Fibroblast of skin of right biceps (primary cell): ENCODE measurements at regions not wholly inside any gene's neighbourhood (a gene's known extent, or its start where the extent isn't known, plus 50 kb on each side); places are given as distances from the start of the nearest gene placed in this dataset.
A peak's percentile ranks its signal among the peaks of the same experiment; 100 is the strongest.

Experiments used
- DNase-seq: peaks from one replicate; pipeline ENCODE4 v3.0.0-alpha.2; 2013

DNA sequence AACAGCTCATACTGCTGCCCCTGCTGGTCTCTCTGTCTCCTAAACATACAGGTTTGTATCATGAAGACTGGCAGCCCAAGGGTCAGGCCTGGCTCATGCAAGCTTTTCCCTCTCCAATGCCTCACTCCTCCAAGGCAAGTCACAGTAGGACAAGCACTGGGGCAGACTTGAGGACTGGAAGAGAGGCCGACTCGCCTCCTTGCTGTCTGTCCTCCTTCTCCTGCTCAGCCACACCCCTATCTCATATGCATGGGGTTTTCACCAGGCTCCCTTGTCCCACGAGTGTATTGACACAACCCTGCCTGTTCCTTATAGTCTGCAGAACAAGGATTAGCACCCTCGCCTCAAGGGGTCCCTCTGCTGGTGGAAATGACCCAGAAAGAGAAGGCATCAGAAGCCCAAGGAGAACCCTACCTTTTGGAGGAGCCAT, 223.7 kb downstream of the SOX11 start:
- peak; percentile 69 for DNase-seq

DNA sequence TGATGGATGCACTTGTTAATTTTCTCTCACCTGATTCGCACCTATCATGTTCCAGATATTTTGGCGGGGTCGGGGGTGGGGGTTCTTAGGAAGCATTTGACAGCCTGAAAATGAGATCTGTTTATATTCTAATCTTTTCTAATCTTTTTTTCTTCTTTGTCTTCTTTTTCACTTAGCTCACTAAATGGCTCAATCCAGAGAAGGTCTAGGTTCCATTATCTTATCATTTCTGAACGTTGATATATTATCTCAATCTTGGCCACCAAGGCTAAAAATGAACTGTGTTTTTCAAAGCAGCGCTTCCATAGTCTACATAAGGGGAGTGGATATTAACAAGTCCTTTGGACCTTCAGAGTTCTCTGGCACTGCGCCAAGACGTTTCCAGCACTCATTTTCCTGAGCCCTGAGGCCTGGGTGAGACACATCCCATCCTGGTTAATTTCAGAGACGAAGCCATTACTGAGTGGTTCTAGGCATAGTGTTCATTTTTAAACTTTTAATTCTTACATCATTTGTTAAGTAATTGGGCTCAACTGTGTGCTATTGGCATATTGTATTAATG, 229.0 kb downstream of the SOX11 start:
- no peak for DNase-seq

DNA sequence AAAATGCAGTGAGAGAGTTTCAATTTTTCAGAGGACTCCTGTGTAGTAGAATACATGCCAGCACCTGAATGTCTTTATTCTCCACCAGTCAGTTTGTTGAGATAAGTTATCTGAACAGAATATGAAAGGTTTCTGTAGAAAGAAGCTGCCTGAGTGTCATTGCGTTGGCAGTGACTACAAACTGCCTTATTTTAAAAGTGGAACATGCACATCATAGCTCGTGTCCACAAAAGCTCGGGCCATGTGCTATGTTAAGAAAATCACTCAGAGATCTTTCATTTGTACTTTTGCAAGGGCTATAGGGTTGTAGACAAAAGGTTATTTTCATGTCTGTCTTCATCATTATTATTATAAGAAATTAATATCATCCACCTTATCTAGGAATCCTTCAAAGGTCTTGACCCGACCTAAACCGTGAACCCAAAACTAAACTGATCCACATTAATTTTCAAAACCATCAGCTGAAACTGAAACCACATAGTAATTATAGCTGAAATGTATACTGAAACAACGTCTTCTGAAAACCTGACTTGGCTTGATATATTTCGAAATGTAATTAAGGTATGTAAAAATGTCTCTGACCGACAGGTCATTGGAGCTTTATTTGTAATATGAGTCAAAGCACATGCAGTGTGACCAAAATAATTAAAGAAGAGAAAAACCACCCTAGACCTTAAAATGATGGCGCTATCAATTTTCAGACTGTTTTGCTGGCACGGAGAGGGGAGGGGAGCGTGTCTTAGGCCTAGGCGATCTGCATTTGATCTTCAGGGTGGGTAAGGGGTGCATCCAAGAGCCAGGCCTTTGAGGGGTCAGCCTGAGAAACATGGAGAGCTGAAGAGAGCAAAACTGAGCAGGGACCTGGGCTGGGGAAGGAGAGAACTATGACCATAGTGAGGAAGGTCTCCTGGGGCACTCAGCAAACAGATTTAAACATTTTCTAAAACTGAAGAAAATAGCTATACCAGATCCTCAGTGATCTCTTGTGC, 232.1 kb downstream of the SOX11 start:
- no peak for DNase-seq

DNA sequence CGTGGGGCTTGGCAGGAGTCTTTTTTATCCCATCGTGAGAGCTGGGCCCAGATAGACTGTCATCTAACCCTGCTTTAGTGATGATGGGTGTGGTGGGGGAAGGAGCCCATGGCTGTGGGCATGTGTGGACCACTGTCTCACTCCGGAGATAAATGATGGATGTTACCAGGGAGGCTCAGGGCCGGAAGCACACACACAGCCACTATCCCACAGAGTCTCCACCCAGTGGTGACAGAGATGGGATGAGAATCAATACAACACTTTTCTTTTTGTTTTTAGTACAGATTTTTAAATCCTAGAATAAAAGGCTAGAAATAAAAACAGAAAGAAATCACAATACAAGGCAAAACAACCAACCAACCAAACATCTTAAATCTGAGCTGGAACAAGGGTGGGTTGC, 233.4 kb downstream of the SOX11 start:
- DNase-seq = no peak

DNA sequence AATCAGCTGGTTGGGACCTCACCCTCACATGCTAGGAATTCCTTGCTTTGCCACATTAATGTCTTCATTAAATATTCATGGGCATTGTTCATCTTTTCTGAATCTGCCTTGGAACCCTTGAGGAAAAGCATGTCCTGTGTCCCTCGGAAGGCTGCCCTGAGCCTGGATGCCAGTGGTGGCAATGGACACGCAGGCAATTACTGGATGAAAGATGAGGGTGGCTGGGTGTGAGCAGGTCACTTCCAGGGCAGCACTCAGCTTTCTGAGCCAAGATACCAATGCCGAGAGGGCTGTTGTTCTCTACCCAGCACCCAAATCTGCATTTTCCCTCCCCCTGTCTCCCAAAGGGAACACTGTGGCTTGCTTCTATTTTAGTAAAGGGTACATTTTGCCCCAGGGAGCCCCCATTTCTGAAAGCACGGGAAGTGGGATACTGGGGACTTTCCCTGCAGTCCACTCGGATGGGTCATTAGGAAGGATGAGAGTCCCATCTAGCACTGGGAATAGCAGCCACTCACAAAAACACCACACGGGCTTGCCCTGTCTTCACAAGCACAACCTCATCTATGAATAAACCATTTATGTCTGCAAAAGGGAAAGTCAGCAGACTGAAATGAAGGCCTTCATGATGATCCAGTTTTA, 234.8 kb downstream of the SOX11 start:
- peak; percentile 26 for DNase-seq

DNA sequence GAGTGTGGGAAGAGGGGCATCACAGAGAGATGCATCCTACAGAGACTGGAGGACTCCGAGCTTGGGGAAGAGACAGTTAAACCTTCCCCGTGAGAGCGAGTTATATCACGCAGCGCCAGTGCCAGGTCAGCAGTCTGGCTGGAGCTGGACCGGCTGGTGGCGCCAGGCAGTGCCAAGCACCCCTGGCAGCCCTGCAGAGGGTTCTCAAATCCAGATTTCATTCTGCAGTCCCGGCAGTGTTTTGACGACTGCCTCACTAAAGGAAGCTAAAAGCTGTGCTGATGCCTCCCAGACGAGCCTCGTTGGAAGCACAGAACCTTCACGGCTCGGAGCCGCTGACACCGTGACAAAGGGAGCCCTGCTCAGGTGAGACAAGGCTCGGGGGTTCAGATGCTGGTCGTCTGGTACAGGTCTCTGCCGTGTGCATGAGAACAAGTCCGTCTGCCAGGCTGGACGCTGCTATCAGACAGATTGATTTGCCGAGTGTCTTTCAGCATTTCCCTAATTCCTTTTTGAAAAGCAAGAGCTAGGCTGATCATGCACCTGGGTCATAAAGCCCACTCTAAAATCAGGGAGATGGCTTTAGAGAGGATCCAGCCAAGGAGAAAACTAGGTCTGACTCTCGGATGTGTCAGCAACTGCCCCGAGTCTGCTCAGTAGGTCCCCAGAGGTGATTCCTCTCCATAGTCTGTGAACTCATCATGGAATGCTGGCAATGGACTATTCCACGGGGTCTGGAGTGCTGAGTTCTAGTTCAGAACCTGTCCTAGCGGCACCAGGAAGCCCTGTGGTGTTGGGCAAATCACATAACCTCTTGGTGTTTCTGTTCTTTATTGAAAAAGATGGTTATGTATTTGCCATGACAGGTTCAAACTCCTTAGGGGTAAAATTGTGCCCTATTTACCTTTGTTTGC, 240.6 kb downstream of the SOX11 start:
- no peak for DNase-seq

DNA sequence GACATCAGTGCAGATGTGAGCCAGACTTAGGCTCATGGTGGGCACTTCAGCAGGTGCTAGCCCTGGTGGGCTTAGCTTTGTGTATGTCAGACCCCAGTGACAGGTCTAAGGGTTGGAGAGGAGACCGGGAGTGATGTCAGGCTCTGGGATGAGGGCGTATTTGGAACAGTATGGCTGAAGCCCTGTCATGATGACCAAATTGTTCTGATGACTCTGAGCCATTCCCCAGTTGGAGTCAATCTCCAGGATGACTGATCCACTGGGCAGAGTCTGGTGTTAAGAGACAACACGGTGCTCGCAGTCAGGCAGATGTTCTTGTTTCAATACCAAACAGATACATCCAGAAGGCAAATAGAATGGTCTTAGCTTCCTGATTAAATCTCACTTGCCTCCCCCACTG, 241.5 kb downstream of the SOX11 start:
- DNase-seq = no peak

DNA sequence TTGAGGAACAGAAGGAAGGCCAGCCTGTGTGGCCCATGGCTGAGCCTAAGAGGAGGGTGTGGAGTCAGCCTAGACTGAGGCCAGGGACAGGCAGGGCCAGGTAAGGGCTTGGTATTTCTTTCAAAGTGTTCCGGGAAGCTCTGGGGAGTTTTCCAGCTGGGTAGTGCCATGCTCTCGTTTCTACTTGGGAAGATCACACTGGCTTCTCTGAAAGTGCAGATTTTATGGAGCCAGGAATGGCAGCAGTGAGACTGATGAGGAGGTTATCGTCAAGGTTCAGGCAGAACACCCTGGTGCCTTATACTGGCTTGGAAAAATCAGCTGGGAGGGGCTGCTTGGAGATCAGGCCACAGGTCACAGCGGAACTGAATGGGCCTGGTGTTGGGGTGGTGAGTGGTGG, 245.1 kb downstream of the SOX11 start:
- no peak for DNase-seq

DNA sequence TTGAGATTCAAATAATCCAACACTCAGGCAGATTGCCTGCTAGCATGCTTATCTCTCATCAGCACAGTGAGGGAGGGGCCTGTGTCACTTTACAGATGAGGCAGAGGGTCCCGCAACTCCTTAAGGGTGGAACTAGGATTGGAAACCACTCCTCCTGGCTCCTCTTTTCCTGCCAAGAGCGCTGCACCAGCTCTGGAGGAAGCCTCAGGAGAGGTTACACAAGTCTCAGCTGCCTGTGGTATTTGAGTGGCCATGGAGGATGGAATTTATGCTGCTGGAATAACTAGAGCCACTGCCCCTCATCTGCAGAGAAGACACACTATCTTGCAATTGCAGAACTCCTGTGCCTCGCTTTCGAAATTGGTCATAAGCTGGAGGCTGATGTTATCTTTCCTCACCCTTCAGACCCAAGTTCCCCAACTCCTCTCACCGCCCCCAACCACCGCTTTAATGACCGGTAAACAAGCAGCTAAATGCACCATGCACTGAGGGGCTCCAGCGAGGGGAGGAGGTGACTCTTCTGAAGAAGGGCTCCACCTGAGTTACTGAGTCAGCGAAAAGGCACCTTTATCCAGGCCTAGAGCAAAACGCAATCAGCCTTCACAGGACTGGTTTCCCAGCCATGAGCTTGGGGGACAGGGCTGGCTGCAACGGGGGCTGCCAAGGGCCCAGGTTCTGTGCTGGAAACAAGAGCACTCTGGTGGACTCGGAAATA, 245.8 kb downstream of the SOX11 start:
- DNase-seq = peak; percentile 30

DNA sequence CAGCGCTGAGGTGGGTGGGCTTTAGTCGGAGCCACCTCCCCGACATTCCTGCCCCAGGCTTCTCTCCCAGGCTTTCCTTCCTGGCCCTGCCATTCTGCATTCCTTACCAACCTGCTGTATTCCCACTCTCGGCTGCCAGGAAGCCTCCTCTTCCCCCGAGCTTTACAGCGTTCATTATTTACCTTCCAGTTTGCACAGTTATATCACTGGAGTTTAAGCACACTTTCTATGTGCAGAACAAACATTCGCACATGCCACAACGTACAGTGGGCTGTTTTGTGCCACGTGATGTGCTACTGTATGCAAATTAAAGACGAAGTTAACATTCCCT, 246.3 kb downstream of the SOX11 start:
- DNase-seq = no peak

DNA sequence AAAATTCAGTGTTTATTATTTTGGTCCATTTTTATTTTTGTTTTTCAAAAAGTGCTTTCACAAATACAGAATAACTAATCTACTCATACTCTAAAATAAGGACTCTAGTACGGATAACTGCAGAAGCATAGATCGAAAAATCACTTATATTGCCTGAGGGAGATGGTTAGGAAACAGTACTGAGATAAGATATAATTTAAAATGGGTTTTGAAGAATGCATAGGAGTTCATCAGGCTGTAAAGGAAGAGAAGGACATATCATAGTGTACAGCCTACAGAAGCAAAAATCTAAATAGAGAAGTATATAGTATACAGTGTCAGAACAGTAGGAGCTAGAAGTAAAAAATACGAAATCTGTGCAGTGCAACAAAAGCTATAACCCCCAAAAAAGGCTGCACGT, 247.4 kb downstream of the SOX11 start:
- DNase-seq = no peak

DNA sequence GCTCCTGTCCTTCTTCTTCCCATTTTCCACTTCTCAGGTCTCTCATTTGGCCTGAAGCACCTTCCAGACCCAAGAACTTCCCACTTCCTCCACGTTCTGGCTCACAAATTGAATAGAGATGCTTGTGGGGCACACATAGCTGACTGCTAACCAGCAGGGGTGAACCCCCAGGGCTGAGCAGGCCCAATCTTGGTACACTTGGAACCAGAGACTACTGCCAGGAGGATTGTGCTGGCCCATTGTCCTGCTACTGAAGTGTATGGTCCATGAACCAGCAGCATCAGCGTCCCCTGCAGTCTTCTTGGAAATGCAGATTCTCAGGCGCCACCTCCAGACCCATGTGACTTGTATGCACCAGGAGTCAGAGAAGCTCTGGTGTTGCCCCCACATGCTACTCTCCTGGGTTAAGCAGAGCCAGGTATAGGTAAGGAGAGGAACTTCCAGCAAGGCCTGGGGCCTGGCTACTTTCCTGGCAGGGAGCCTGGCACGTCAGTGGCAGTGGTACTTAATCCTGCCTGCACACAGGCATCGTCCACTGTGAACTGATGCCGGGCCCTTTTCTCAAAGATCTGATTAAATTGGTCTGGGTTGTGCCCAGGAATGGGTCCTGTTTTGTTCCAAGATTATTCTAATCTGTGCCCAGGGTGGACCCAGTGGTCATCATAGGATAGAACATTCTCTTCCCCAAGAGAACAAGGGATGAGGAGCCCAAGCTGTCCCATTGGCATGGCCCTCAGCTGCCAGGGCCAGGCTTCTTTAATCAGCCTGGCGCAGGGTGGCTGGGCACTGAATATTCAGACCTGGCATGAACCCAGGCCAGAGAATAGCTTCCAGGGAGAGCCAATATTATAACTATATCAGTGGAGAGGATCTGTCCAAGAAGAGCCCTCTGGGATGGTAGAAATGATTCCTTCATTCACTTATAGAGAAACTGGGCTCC, 248.7 kb downstream of the SOX11 start:
- DNase-seq = no peak

DNA sequence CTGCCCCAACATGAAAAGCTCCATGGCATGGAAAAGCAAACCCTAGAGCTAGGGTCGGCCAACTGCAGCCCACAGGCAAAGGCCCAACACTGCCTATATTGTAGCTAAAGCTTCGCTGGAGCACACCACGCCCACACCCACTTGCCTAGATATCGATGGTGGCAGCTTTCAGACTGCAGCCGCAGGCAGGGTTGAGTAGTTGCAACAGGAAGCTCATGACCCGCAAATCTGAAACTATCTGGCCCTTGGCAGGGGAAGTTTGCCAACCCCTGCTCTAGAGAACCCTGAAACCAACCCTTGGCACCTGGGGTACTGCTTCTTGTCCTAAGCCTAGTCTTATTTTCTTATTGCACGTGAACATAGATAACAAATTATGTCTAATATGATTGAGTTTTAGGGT, 250.0 kb downstream of the SOX11 start:
- no peak for DNase-seq

DNA sequence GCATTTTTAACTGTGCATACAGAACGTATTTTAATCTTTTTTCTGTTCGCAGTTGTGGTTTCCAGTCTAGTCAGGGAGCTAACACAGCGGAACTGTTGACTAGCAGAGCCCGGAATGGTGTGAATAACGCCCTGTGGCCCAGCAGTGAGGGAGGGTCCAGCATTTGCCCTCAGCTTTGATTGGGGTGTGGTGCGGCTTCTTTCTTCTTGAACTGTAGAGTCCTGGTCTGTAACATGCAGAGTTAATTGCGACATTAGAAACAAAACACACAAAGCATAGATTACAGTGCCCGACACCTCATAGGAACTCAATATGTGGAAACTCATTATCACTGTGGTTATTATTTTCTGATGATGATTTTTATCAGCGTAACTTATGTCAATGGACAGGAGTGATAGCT, 253.6 kb downstream of the SOX11 start:
- DNase-seq = no peak

DNA sequence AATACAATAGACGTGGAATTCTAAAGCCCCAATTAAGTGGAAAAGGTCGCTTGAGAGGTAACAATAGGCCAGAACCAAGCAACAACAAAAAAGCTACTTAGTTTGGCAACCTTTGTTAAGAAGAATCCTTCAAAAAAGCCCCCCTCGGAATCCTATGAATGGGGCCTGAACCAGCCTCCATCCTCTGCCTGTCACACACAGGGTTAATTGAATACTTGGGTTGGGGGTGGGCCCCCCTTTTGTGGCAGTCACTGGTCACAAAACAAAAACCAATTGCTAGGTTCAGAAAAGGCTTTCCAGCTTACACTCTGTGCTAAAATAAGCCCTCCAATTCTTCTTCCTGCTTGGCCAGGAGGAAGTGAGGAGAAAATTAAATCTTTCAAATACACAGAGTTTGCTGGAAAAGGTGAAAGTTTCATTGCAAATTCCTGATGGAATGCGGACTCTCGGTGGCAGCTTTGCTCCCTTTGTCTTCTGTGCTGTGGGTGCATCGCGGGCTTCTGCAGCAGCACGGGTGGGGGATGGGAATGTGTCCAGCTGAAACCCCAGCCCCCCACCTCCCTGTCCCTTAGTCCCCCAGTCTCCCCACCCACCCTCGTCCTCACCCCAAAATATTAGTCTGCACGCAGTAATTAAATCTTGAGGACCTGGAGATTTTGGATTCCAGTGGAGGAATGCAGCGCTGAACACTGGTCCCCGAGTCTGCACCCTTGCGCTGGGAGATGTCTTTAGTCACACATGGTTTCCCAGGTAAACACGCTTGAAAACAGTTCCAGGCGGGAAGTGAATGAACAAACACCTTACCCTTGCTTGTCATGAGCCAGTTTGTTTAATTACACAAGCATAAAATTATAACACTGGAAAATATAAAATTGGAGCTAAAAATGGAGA, 254.3 kb downstream of the SOX11 start:
- no peak for DNase-seq

DNA sequence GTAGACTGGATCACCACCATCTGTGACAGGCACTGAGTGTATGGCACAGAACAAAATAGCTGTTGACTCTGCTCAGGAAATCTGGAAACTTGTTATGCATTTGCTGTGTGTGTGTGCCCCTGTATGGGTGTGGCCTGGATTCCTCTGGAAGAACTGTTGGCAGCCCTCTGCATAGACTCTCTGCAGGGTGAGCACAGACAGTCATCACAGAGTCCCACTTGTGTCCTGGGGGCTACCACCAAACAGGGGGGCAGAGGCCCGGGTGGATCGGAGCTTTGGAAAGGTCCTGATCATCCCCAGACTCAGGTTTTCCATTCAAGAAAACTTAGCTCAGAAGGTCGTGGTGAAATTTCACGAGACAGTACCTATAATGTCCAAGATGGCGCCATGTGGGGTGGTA, 258.6 kb downstream of the SOX11 start:
- no peak for DNase-seq

DNA sequence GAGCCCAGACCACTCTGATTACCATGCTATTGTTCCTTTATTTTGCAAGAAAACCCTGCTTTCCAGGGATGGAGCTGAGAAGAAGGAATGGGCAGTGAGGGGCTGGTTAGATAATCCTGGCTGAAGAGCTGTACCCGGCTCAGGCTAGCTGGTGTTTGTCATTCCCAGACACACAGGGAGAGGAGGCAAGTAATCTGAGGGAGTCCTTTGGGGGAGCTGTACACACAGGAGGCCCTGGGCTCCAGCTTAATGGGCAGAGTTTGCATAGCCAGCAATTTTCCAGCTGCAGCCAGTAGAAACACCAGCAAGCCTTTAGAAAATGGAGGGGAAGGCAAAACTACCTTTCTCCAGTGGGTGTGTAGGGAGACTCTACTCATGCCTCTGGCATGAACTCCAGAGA, 259.3 kb downstream of the SOX11 start:
- DNase-seq = peak; percentile 18

DNA sequence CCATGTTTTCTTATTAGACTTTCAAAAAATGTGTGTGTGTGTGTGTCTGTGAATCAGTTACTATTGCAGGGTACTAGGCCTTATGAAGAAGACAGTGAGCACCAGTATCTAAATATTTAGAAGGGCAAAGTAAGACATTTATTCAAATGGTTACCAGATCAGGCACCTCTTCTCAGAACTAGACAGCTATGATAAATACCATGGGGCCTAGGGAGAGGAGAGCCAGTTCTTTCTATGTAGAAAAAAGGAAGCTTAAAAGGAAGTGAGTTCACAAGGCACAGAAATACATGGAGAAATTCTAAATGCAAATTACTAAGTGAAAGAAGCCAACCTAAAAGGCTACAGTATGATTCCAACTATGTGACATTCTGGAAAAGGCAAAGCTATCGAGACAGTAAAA, 261.3 kb downstream of the SOX11 start:
- DNase-seq = no peak

DNA sequence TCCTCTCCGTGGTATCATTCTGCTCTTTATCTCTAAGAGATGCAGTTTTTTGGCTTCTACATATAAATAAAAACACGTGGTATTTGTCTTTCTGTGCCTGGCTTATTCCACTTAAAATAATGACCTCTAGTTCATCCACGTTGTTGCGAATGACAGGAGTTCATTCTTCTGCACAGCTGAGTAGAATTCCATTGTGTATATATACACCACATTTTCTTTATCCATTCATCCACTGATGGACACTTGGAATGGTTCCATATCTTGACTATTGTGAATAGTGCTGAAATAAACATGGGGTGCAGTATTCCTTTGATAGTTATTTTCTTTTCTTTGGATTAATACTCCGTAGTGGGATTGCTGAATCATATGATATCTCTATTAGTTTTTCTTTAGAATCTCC, 262.3 kb downstream of the SOX11 start:
- no peak for DNase-seq

DNA sequence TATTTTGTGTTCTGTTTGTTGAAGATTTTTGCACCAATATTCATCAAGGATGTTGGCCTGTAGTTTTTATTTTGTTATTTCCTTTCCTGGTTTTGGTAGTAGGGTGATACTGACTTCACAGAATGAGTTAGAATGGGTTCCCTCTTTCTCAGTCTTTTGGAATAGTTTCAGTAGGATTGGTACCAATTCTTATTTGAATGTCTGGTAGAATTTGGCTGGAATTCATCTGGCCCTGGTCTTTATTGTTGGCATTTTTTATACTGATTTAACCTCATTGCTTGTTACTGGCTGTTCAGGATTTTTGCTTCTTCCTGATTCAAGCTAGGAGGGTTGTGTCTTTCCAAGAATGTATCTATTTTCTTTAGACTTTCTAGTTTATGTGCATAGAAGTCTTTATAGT, 263.7 kb downstream of the SOX11 start:
- DNase-seq = no peak
